Memory B cell (primary cell): ENCODE measurements at regions not wholly inside any gene's neighbourhood (a gene's known extent, or its start where the extent isn't known, plus 50 kb on each side); places are given as distances from the start of the nearest gene placed in this dataset.

ENCODE experiments used
- ATAC-seq: fragments of 150-1000 bp; cut with Tn5 transposase; 2 replicates; pipeline ENCODE4 v1.10.0; 2021; ENCODE audit warnings: low read depth, mild to moderate bottlenecking, moderate library complexity
- DNase-seq, 2 donors: peaks; one replicate each; pipeline ENCODE4 v3.0.0; 2022; ENCODE audit warnings: low spot score in 2 of 2
- H3K27ac Mint-ChIP-seq: one replicate; pipeline ENCODE4 v1.8.0; 2022; ENCODE audit warnings: mild to moderate bottlenecking, moderate library complexity, mixed read lengths
- H3K27me3 Mint-ChIP-seq: one replicate; pipeline ENCODE4 v1.8.0; 2022; ENCODE audit warnings: mixed read lengths
- H3K36me3 Mint-ChIP-seq: one replicate; pipeline ENCODE4 v1.8.0; 2022; ENCODE audit warnings: mild to moderate bottlenecking, mixed read lengths
- H3K4me1 Mint-ChIP-seq: one replicate; pipeline ENCODE4 v1.8.0; 2022; ENCODE audit warnings: mixed read lengths
- H3K4me3 Mint-ChIP-seq: one replicate; pipeline ENCODE4 v1.8.0; 2022; ENCODE audit warnings: mild to moderate bottlenecking, moderate library complexity, mixed read lengths
- H3K9me3 Mint-ChIP-seq: one replicate; pipeline ENCODE4 v1.8.0; 2022; ENCODE audit warnings: mixed read lengths

- no peak overlapping the region for H3K4me3 Mint-ChIP-seq
Measured at GRCh38 chr12:40505327-40505726, 186.9 kb upstream of the CNTN1 start.

GRCh38 chr12:40508421-40508820 lies 183.8 kb upstream of the CNTN1 start:
- Mint-ChIP-seq H3K27me3 (peaks cover 6% of the 10 kb centered on the region), H3K4me1 (peaks cover 10% of the 10 kb centered on the region), H3K4me3 (no peak overlapping the region), H3K27ac (no peak overlapping the region), H3K9me3 (no peaks in the 10 kb centered on the region), H3K36me3 (no peaks in the 10 kb centered on the region)
- ATAC-seq (no peak), DNase-seq (no peak)

More at GRCh38 chr12:40505327-40505726, 186.9 kb upstream of the CNTN1 start:
- Mint-ChIP-seq H3K27ac (no peak overlapping the region), H3K9me3 (no peaks in the 10 kb centered on the region), H3K4me1 (peaks cover 11% of the 10 kb centered on the region), H3K27me3 (peaks cover 1% of the 10 kb centered on the region), H3K36me3 (no peaks in the 10 kb centered on the region)
- DNase-seq (no peak), ATAC-seq (no peak)

GRCh38 chr12:40511341-40511740 lies 180.9 kb upstream of the CNTN1 start:
- ATAC-seq (no peak), DNase-seq (no peak)
- H3K36me3 Mint-ChIP-seq: no peaks in the 10 kb centered on the region
- H3K27ac Mint-ChIP-seq: no peak overlapping the region
- peaks cover 3% of the 10 kb centered on the region for H3K4me1 Mint-ChIP-seq
- no peaks in the 10 kb centered on the region for H3K9me3 Mint-ChIP-seq
- no peak overlapping the region for H3K4me3 Mint-ChIP-seq
- H3K27me3 Mint-ChIP-seq: peaks cover 6% of the 10 kb centered on the region

- peaks cover 3% of the 10 kb centered on the region for H3K4me1 Mint-ChIP-seq
- ATAC-seq: no peak
- no peaks in the 10 kb centered on the region for H3K9me3 Mint-ChIP-seq
- DNase-seq: no peak
- H3K27me3 Mint-ChIP-seq: peaks cover 7% of the 10 kb centered on the region
- no peaks in the 10 kb centered on the region for H3K36me3 Mint-ChIP-seq
- H3K4me3 Mint-ChIP-seq: no peak overlapping the region
- no peak overlapping the region for H3K27ac Mint-ChIP-seq
Measured at GRCh38 chr12:40515041-40515816, 177.0 kb upstream of the CNTN1 start.

GRCh38 chr12:40522837-40523236 lies 169.4 kb upstream of the CNTN1 start:
- Mint-ChIP-seq H3K27ac (no peak overlapping the region), H3K27me3 (peaks cover 1% of the 10 kb centered on the region)
- DNase-seq: no peak

GRCh38 chr12:40525054-40525453 lies 167.2 kb upstream of the CNTN1 start:
- H3K36me3 Mint-ChIP-seq: no peaks in the 10 kb centered on the region
- H3K9me3 Mint-ChIP-seq: no peaks in the 10 kb centered on the region
- DNase-seq: no peak
- H3K27me3 Mint-ChIP-seq: peaks cover 1% of the 10 kb centered on the region
- H3K4me1 Mint-ChIP-seq: no peaks in the 10 kb centered on the region
- H3K27ac Mint-ChIP-seq: no peak overlapping the region
- no peak overlapping the region for H3K4me3 Mint-ChIP-seq
- no peak for ATAC-seq

More at GRCh38 chr12:40522837-40523236, 169.4 kb upstream of the CNTN1 start:
- no peak overlapping the region for H3K4me3 Mint-ChIP-seq
- no peaks in the 10 kb centered on the region for H3K4me1 Mint-ChIP-seq
- H3K36me3 Mint-ChIP-seq: no peaks in the 10 kb centered on the region
- no peaks in the 10 kb centered on the region for H3K9me3 Mint-ChIP-seq
- no peak for ATAC-seq

- no peaks in the 10 kb centered on the region for H3K4me1 Mint-ChIP-seq
- no peaks in the 10 kb centered on the region for H3K27me3 Mint-ChIP-seq
- H3K36me3 Mint-ChIP-seq: no peaks in the 10 kb centered on the region
- H3K27ac Mint-ChIP-seq: no peak overlapping the region
- DNase-seq (no peak), ATAC-seq (no peak)
- peaks cover 1% of the 10 kb centered on the region for H3K9me3 Mint-ChIP-seq
- H3K4me3 Mint-ChIP-seq: no peak overlapping the region
Measured at GRCh38 chr12:40534828-40535227, 157.4 kb upstream of the CNTN1 start.

GRCh38 chr12:40551466-40551865 lies 140.8 kb upstream of the CNTN1 start:
- Mint-ChIP-seq H3K36me3 (no peaks in the 10 kb centered on the region), H3K4me3 (no peak overlapping the region), H3K27ac (no peak overlapping the region)

GRCh38 chr12:40552868-40553267 lies 139.4 kb upstream of the CNTN1 start:
- ATAC-seq (no peak), DNase-seq (no peak)
- Mint-ChIP-seq H3K4me3 (no peak overlapping the region), H3K27me3 (peaks cover 4% of the 10 kb centered on the region), H3K27ac (no peak overlapping the region), H3K9me3 (peaks cover 5% of the 10 kb centered on the region), H3K36me3 (no peaks in the 10 kb centered on the region), H3K4me1 (no peaks in the 10 kb centered on the region)

More at GRCh38 chr12:40551466-40551865, 140.8 kb upstream of the CNTN1 start:
- no peak for DNase-seq
- peaks cover 5% of the 10 kb centered on the region for H3K9me3 Mint-ChIP-seq
- H3K4me1 Mint-ChIP-seq: no peaks in the 10 kb centered on the region
- H3K27me3 Mint-ChIP-seq: peaks cover 4% of the 10 kb centered on the region
- no peak for ATAC-seq

GRCh38 chr12:40557980-40558379 lies 134.3 kb upstream of the CNTN1 start:
- H3K4me3 Mint-ChIP-seq: no peak overlapping the region
- no peak overlapping the region for H3K27ac Mint-ChIP-seq
- H3K36me3 Mint-ChIP-seq: no peaks in the 10 kb centered on the region
- no peaks in the 10 kb centered on the region for H3K4me1 Mint-ChIP-seq
- peaks cover 4% of the 10 kb centered on the region for H3K27me3 Mint-ChIP-seq
- ATAC-seq (no peak), DNase-seq (no peak)
- H3K9me3 Mint-ChIP-seq: peaks cover 2% of the 10 kb centered on the region

- no peak overlapping the region for H3K27ac Mint-ChIP-seq
Measured at GRCh38 chr12:40559865-40560264, 132.4 kb upstream of the CNTN1 start.

GRCh38 chr12:40560848-40561247 lies 131.4 kb upstream of the CNTN1 start:
- Mint-ChIP-seq H3K36me3 (no peaks in the 10 kb centered on the region), H3K4me3 (no peak overlapping the region), H3K27me3 (peaks cover 4% of the 10 kb centered on the region), H3K9me3 (peaks cover 2% of the 10 kb centered on the region), H3K4me1 (no peaks in the 10 kb centered on the region), H3K27ac (no peak overlapping the region)
- ATAC-seq: no peak
- no peak for DNase-seq

More at GRCh38 chr12:40559865-40560264, 132.4 kb upstream of the CNTN1 start:
- Mint-ChIP-seq H3K4me3 (no peak overlapping the region), H3K4me1 (no peaks in the 10 kb centered on the region), H3K36me3 (no peaks in the 10 kb centered on the region), H3K9me3 (peaks cover 2% of the 10 kb centered on the region), H3K27me3 (peaks cover 4% of the 10 kb centered on the region)
- DNase-seq: no peak
- ATAC-seq: no peak

GRCh38 chr12:40561395-40561966 lies 130.8 kb upstream of the CNTN1 start:
- no peak for ATAC-seq
- H3K36me3 Mint-ChIP-seq: no peaks in the 10 kb centered on the region
- no peak for DNase-seq
- no peaks in the 10 kb centered on the region for H3K9me3 Mint-ChIP-seq
- no peak overlapping the region for H3K4me3 Mint-ChIP-seq
- H3K4me1 Mint-ChIP-seq: no peaks in the 10 kb centered on the region
- peaks cover 3% of the 10 kb centered on the region for H3K27me3 Mint-ChIP-seq
- no peak overlapping the region for H3K27ac Mint-ChIP-seq

GRCh38 chr12:40565029-40565633 lies 127.1 kb upstream of the CNTN1 start:
- DNase-seq (no peak), ATAC-seq (no peak)
- Mint-ChIP-seq H3K36me3 (no peaks in the 10 kb centered on the region), H3K27me3 (peaks cover 3% of the 10 kb centered on the region), H3K4me1 (no peaks in the 10 kb centered on the region), H3K4me3 (no peak overlapping the region), H3K27ac (no peak overlapping the region), H3K9me3 (no peaks in the 10 kb centered on the region)
